Astrocyte of the spinal cord (primary cell): ENCODE measurements at regions not wholly inside any gene's neighbourhood (a gene's known extent, or its start where the extent isn't known, plus 50 kb on each side); places are given as distances from the start of the nearest gene placed in this dataset.

Experiments
- DNase-seq: peaks from one replicate; pipeline ENCODE4 v3.0.0; 2011; ENCODE audit warnings: low read depth, low spot score
- H3K4me3 ChIP-seq: 2 replicates; pipeline ENCODE4 v1.5.1; 2011; ENCODE audit warnings: low read depth, mild to moderate bottlenecking, low read length, moderate library complexity
- CTCF ChIP-seq: IDR thresholded peaks from 2 replicates; pipeline ENCODE4 v1.5.1; 2012; ENCODE audit warnings: low read depth, mild to moderate bottlenecking, low read length, inconsistent platforms
- in situ Hi-C: cut with HindIII; loops from 2 replicates; pipeline ENCODE4 v1.10.0; 2017; ENCODE audit warnings: low sequenced_read_pairs

GRCh38 chr2:239500574-239501550 is 100.0 kb upstream of the HDAC4 start:
- DNase-seq: no peak
- H3K4me3 ChIP-seq: no peak overlapping the region
- in situ Hi-C loops: no loop called here
- TF ChIP-seq CTCF: no peak

GRCh38 chr2:239499726-239500573 is 99.1 kb upstream of the HDAC4 start:
- DNase-seq: no peak
- no peak overlapping the region for H3K4me3 ChIP-seq
- no peak for TF ChIP-seq CTCF
- in situ Hi-C loops: no loop called here

- H3K4me3 ChIP-seq: no peak overlapping the region
- in situ Hi-C loops: no loop called here
- DNase-seq: no peak
- no peak for TF ChIP-seq CTCF
Observed at GRCh38 chr2:239498981-239499634, 98.3 kb upstream of the HDAC4 start.

- no peak for TF ChIP-seq CTCF
- no peak overlapping the region for H3K4me3 ChIP-seq
- in situ Hi-C loops: no loop called here
- DNase-seq: no peak
Observed at GRCh38 chr2:239498576-239498975, 97.8 kb upstream of the HDAC4 start.

- no peak for DNase-seq
- H3K4me3 ChIP-seq: no peak overlapping the region
- in situ Hi-C loops: no loop called here
- TF ChIP-seq CTCF: no peak
Observed at GRCh38 chr2:239496700-239497099, 95.9 kb upstream of the HDAC4 start.

- in situ Hi-C loops: no loop called here
Observed at GRCh38 chr2:239495791-239496233, 95.0 kb upstream of the HDAC4 start.

More at GRCh38 chr2:239495791-239496233, 95.0 kb upstream of the HDAC4 start:
- no peak for TF ChIP-seq CTCF
- no peak for DNase-seq
- H3K4me3 ChIP-seq: no peak overlapping the region
